Omental fat pad (tissue), 3 donors: ENCODE measurements at regions not wholly inside any gene's neighbourhood (a gene's known extent, or its start where the extent isn't known, plus 50 kb on each side); places are given as distances from the start of the nearest gene placed in this dataset.

Experiments used
- ATAC-seq: fragments of 150-250 bp; one replicate; pipeline ENCODE4 v1.9.1; 2016; ENCODE audit warnings: mild to moderate bottlenecking, moderate library complexity; ENCODE audit not compliant: low FRiP score
- DNase-seq: peaks from one replicate; pipeline ENCODE4 v3.0.0-alpha.2; 2019; ENCODE audit warnings: low spot score
- TF ChIP-seq, protein P1 (sequence below), 3 donors: fragments of 450-650 bp; IDR thresholded peaks; one replicate each; pipeline ENCODE4 v1.5.1; 2016 to 2017; ENCODE audit warnings: antibody characterized with exemption in 3 of 3, mild to moderate bottlenecking in 3 of 3, moderate library complexity in 2 of 3

DNA sequence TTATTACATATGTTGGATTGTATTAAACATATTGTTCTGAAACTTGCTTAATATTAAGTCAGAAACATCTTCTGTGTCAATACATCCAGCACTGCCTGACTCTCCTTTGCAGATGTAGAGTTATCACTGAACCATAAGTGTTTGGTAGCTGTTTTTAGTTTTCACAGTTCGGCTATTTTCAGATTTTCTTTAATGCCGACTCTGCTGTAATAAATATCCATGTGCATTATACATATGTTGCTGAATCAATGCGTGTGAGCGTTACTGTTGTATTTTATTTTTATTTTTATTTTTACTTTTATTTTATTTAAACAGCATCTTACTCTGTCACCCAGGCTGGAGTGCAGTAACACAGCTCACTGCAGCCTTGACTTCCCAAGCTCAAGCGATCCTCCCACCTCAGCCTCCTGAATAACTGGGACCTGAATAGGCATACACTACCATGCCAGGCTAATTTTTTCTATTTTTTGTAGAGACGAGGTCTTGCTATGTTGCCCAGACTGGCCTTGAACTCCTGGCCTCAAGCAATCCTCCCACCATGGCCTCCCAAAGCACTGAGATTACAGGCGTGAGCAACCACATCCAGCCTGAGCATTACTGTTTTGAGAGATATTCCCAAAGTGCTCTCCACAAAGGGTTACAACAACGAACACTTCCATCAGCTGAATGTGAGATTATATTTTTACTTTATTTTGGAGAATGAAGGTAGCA is 50.7 kb upstream of the NOCT start:
- ATAC-seq (no peak), DNase-seq (no peak)

DNA sequence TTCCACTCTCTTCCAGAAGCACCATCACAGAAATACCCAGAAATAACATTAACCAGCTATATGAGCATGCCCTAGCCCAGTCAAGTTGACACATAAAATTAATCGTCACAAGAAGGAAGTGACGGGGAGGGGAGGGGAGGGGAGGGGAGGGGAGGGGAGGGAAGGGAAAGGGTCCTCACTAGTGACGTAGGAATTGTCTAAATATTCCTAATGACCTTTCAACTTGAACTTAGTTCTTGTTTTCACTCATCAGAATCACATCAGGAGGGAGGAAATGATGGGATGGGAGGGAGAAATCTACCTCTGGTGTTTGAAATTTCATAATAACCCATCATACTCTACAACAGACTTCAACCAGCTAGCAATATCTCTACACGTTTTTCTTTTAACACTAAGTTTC is 52.2 kb upstream of the NOCT start:
- ATAC-seq (no peak), DNase-seq (no peak)
- TF ChIP-seq, protein P1, sequence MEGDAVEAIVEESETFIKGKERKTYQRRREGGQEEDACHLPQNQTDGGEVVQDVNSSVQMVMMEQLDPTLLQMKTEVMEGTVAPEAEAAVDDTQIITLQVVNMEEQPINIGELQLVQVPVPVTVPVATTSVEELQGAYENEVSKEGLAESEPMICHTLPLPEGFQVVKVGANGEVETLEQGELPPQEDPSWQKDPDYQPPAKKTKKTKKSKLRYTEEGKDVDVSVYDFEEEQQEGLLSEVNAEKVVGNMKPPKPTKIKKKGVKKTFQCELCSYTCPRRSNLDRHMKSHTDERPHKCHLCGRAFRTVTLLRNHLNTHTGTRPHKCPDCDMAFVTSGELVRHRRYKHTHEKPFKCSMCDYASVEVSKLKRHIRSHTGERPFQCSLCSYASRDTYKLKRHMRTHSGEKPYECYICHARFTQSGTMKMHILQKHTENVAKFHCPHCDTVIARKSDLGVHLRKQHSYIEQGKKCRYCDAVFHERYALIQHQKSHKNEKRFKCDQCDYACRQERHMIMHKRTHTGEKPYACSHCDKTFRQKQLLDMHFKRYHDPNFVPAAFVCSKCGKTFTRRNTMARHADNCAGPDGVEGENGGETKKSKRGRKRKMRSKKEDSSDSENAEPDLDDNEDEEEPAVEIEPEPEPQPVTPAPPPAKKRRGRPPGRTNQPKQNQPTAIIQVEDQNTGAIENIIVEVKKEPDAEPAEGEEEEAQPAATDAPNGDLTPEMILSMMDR (IDR thresholded peaks at IDR 0.05): no peak

More for the DNA sequence above, 50.7 kb upstream of the NOCT start:
- TF ChIP-seq, protein P1 (IDR thresholded peaks at IDR 0.05): no peak

DNA sequence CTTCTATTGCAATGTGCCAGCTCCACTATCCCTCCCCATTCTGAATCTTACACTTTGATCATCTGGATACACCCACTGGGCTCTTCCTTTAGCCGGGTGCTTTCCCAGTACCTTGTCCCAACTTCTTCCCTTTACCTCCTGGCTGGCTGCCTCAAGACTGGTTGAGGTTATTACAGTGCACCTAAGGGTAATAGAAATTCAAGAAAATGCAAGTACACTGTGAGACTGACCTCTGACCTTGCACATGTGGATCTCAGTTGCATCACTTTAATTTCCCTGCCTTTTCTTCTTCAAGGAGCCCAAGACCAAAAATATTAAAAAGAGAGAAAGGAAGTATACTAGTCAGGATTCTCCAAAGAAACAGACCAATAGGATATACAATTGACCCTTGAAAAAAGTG is 53.9 kb upstream of the NOCT start:
- DNase-seq (no peak), ATAC-seq (peak; percentile 22)
- TF ChIP-seq, protein P1 (IDR thresholded peaks at IDR 0.05): no peak

DNA sequence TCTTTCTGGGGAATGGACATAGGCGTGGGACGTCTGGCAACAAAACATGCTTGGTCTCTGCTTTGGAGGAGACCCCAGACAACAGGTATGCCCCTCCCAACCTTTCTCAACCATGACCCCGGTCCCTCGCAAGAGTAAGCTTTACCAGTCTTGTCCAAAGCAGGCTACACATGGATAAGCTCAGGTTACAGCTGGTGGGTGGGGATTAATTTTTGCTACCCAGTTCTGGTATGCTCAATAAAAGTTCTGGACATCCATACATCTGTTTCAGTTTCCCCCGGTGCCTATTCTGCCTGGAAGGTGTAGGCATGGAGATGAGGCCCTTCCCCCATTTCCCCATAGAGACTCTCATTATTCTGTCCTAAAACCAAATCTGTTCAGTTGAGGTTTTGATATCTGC is 54.5 kb upstream of the NOCT start:
- DNase-seq: no peak
- TF ChIP-seq, protein P1 (IDR thresholded peaks at IDR 0.05): no peak
- ATAC-seq: no peak

DNA sequence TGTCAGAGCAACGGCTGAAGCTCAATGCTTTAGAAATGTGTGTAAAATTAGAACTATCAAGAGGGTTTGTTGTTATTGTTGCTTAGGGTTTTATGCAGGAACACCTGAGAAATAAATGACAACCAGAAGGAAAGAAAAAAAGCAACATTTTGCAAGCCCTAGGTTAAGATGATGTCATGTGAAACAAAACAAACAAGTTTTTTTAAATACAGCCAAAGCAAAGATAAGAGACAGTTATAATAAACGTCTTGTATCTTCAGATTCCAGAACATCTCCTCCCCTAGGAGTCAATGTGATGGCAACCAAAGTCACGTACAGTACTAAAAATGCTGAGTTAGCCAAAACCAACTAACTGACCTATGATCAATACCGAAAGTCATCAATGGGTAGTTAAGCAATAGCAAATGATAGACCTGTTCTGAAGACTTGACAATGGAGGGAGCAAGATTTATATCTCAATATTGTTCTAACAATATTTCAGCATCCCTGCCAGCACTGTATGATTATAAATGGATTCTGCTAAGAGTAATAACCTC is 55.3 kb upstream of the NOCT start:
- ATAC-seq (no peak), DNase-seq (no peak)
- TF ChIP-seq, protein P1 (IDR thresholded peaks at IDR 0.05): no peak

DNA sequence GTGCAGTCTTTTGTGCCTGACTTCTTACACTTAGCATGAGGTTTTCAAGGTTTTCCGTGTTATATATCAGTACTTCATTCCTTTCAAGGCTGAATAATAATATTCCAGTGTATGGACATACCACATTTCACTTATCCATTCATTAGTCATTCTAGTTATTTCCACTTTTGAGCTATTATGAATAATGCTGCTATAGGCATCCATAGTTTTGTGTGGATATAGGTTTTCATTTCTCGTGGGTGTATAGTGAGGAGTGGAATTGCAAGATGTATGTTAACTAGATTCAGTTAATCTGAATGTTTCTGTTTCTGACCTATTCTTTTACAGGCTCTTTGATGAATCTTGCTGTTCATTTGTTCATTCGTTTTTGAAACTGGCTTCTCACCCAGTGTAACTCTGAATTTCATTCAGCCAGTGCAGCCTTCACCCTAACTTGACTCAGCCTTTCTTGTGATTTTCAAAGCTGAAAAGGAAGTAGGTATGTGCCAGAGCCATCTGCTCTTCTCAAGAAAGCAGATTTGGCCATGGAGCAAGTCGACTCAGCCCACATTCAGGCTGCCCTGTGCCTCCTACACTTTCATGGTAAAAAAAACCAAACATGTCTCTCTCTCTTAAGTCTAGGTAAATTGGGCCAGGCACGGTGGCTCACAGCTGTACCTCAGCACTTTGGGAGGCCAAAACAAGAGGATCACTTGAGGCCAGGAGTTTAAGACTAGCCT is 56.3 kb upstream of the NOCT start:
- TF ChIP-seq, protein P1 (IDR thresholded peaks at IDR 0.05): no peak
- DNase-seq (no peak), ATAC-seq (peak; percentile 39)
